ENCODE measurements at regions not wholly inside any gene's neighbourhood (a gene's known extent, or its start where the extent isn't known, plus 50 kb on each side); places are given as distances from the start of the nearest gene placed in this dataset.

GRCh38 chr9:134214386-134214765 is 50.0 kb upstream of the RNU6ATAC start:
- H3K4me1 Mint-ChIP-seq, result no peaks in the 10 kb centered on the region
- H3K9me3 Mint-ChIP-seq, result peaks cover 3% of the 10 kb centered on the region
- DNase-seq (ENCODE audit: low spot score in 2 of 2) (no peak), ATAC-seq (ENCODE audit: low read depth) (no peak)
- no peaks in the 10 kb centered on the region for H3K36me3 Mint-ChIP-seq
- H3K27ac Mint-ChIP-seq, result no peak overlapping the region
- peaks cover 6% of the 10 kb centered on the region for H3K27me3 Mint-ChIP-seq
- no peak overlapping the region for H3K4me3 Mint-ChIP-seq

GRCh38 chr9:134214766-134215419 is 50.5 kb upstream of the RNU6ATAC start:
- Mint-ChIP-seq H3K4me3 (no peak overlapping the region), H3K36me3 (no peaks in the 10 kb centered on the region), H3K9me3 (peaks cover 3% of the 10 kb centered on the region), H3K27me3 (peaks cover 6% of the 10 kb centered on the region), H3K4me1 (no peaks in the 10 kb centered on the region), H3K27ac (no peak overlapping the region)
- no peak for DNase-seq (ENCODE audit: low spot score in 2 of 2)
- no peak for ATAC-seq (ENCODE audit: low read depth)

- no peak overlapping the region for H3K4me3 Mint-ChIP-seq
- H3K27me3 Mint-ChIP-seq, result peaks cover 4% of the 10 kb centered on the region
- ATAC-seq (ENCODE audit: low read depth) (no peak), DNase-seq (ENCODE audit: low spot score in 2 of 2) (no peak)
- H3K4me1 Mint-ChIP-seq, result no peaks in the 10 kb centered on the region
- peaks cover 3% of the 10 kb centered on the region for H3K9me3 Mint-ChIP-seq
- H3K36me3 Mint-ChIP-seq, result no peaks in the 10 kb centered on the region
- no peak overlapping the region for H3K27ac Mint-ChIP-seq
Measured at GRCh38 chr9:134215420-134215698, 51.0 kb upstream of the RNU6ATAC start.

GRCh38 chr9:134215699-134216448 is 51.5 kb upstream of the RNU6ATAC start:
- Mint-ChIP-seq H3K4me3 (no peak overlapping the region), H3K36me3 (no peaks in the 10 kb centered on the region), H3K9me3 (peaks cover 3% of the 10 kb centered on the region), H3K27ac (no peak overlapping the region), H3K4me1 (no peaks in the 10 kb centered on the region), H3K27me3 (peaks cover 3% of the 10 kb centered on the region)
- DNase-seq (ENCODE audit: low spot score in 2 of 2), result no peak
- no peak for ATAC-seq (ENCODE audit: low read depth)

GRCh38 chr9:134216449-134216951 is 52.1 kb upstream of the RNU6ATAC start:
- Mint-ChIP-seq H3K27me3 (peaks cover 2% of the 10 kb centered on the region), H3K9me3 (peaks cover 3% of the 10 kb centered on the region), H3K4me3 (no peak overlapping the region), H3K36me3 (no peaks in the 10 kb centered on the region), H3K4me1 (no peaks in the 10 kb centered on the region), H3K27ac (no peak overlapping the region)
- DNase-seq (ENCODE audit: low spot score in 2 of 2) (no peak), ATAC-seq (ENCODE audit: low read depth) (no peak)

GRCh38 chr9:134216961-134217360 is 52.6 kb upstream of the RNU6ATAC start:
- Mint-ChIP-seq H3K27me3 (no peaks in the 10 kb centered on the region), H3K4me1 (no peaks in the 10 kb centered on the region), H3K27ac (no peak overlapping the region), H3K4me3 (no peak overlapping the region), H3K36me3 (no peaks in the 10 kb centered on the region), H3K9me3 (peaks cover 3% of the 10 kb centered on the region)
- no peak for ATAC-seq (ENCODE audit: low read depth)
- no peak for DNase-seq (ENCODE audit: low spot score in 2 of 2)

GRCh38 chr9:134217431-134218210 is 53.3 kb upstream of the RNU6ATAC start:
- Mint-ChIP-seq H3K27ac (no peak overlapping the region), H3K4me3 (no peak overlapping the region), H3K4me1 (no peaks in the 10 kb centered on the region), H3K36me3 (no peaks in the 10 kb centered on the region), H3K9me3 (peaks cover 3% of the 10 kb centered on the region), H3K27me3 (peaks cover 2% of the 10 kb centered on the region)
- ATAC-seq (ENCODE audit: low read depth) (no peak), DNase-seq (ENCODE audit: low spot score in 2 of 2) (no peak)

- no peaks in the 10 kb centered on the region for H3K4me1 Mint-ChIP-seq
- no peaks in the 10 kb centered on the region for H3K9me3 Mint-ChIP-seq
- no peak overlapping the region for H3K4me3 Mint-ChIP-seq
- no peak for DNase-seq (ENCODE audit: low spot score in 2 of 2)
- no peaks in the 10 kb centered on the region for H3K36me3 Mint-ChIP-seq
- H3K27me3 Mint-ChIP-seq, result peaks cover 3% of the 10 kb centered on the region
- H3K27ac Mint-ChIP-seq, result no peak overlapping the region
- no peak for ATAC-seq (ENCODE audit: low read depth)
Measured at GRCh38 chr9:134218230-134218629, 53.9 kb upstream of the RNU6ATAC start.

- Mint-ChIP-seq H3K27ac (no peak overlapping the region), H3K27me3 (peaks cover 5% of the 10 kb centered on the region), H3K4me1 (no peaks in the 10 kb centered on the region), H3K9me3 (no peaks in the 10 kb centered on the region), H3K36me3 (no peaks in the 10 kb centered on the region), H3K4me3 (no peak overlapping the region)
- DNase-seq (ENCODE audit: low spot score in 2 of 2) (no peak), ATAC-seq (ENCODE audit: low read depth) (no peak)
Measured at GRCh38 chr9:134219646-134220060, 55.3 kb upstream of the RNU6ATAC start.

- H3K9me3 Mint-ChIP-seq, result no peaks in the 10 kb centered on the region
- DNase-seq (ENCODE audit: low spot score in 2 of 2) (no peak), ATAC-seq (ENCODE audit: low read depth) (no peak)
- H3K4me3 Mint-ChIP-seq, result no peak overlapping the region
- no peaks in the 10 kb centered on the region for H3K4me1 Mint-ChIP-seq
- no peaks in the 10 kb centered on the region for H3K36me3 Mint-ChIP-seq
- no peak overlapping the region for H3K27ac Mint-ChIP-seq
- H3K27me3 Mint-ChIP-seq, result peaks cover 5% of the 10 kb centered on the region
Measured at GRCh38 chr9:134220311-134220710, 55.9 kb upstream of the RNU6ATAC start.

GRCh38 chr9:134221273-134222017 is 57.1 kb upstream of the RNU6ATAC start:
- H3K27me3 Mint-ChIP-seq, result peaks cover 8% of the 10 kb centered on the region
- H3K4me3 Mint-ChIP-seq, result no peak overlapping the region
- H3K27ac Mint-ChIP-seq, result no peak overlapping the region
- ATAC-seq (ENCODE audit: low read depth) (no peak), DNase-seq (ENCODE audit: low spot score in 2 of 2) (no peak)
- no peaks in the 10 kb centered on the region for H3K4me1 Mint-ChIP-seq
- H3K36me3 Mint-ChIP-seq, result no peaks in the 10 kb centered on the region
- no peaks in the 10 kb centered on the region for H3K9me3 Mint-ChIP-seq

- DNase-seq (ENCODE audit: low spot score in 2 of 2), result no peak
- H3K27me3 Mint-ChIP-seq, result peaks cover 10% of the 10 kb centered on the region
- H3K4me1 Mint-ChIP-seq, result no peaks in the 10 kb centered on the region
- H3K36me3 Mint-ChIP-seq, result no peaks in the 10 kb centered on the region
- H3K4me3 Mint-ChIP-seq, result no peak overlapping the region
- no peak overlapping the region for H3K27ac Mint-ChIP-seq
- no peaks in the 10 kb centered on the region for H3K9me3 Mint-ChIP-seq
- ATAC-seq (ENCODE audit: low read depth), result no peak
Measured at GRCh38 chr9:134222018-134222573, 57.7 kb upstream of the RNU6ATAC start.

- no peak for DNase-seq (ENCODE audit: low spot score in 2 of 2)
- no peaks in the 10 kb centered on the region for H3K4me1 Mint-ChIP-seq
- peaks cover 11% of the 10 kb centered on the region for H3K27me3 Mint-ChIP-seq
- H3K36me3 Mint-ChIP-seq, result no peaks in the 10 kb centered on the region
- H3K27ac Mint-ChIP-seq, result peak overlapping the region; percentile 58
- no peaks in the 10 kb centered on the region for H3K9me3 Mint-ChIP-seq
- H3K4me3 Mint-ChIP-seq, result no peak overlapping the region
- no peak for ATAC-seq (ENCODE audit: low read depth)
Measured at GRCh38 chr9:134223091-134223490, 58.7 kb upstream of the RNU6ATAC start.
